ENCODE measurements at regions not wholly inside any gene's neighbourhood (a gene's known extent, or its start where the extent isn't known, plus 50 kb on each side); places are given as distances from the start of the nearest gene placed in this dataset.

DNA sequence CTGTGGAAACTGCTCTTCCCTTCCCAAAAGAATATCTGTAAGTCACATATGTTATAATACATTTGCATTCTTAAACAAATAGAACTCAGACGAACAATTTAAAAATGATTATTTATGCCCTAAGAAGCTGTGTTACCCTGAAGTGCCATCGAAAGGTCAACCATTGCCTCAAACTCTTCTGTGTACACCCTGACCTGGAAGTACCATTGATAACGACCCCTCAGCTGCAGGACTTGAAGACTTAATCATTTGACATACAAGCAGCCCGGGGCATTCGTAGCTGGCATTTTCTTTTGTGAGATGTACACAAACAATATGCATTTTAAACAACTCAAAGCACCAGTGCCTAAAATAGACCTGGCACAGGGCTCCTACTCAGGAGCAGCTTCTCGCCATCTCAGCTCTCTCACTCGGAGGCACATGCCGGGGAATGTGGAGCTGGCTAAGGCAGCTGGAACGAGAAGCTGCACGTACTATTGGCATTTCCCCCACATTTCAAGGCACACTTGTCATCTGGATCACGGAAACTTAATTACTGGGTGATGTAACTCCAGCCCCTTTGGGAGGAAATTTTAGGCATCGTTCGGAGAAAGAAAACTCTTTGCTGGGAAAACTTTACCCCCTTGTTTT, 170.0 kb upstream of the GALNT5 start:
- Mint-ChIP-seq H3K27me3 (no peaks in the 10 kb centered on the region), H3K4me1 (no peaks in the 10 kb centered on the region), H3K9me3 (no peaks in the 10 kb centered on the region), H3K36me3 (ENCODE audit: low read depth) (no peaks in the 10 kb centered on the region), H3K27ac (no peak overlapping the region), H3K4me3 (no peak overlapping the region)
- POLR2A ChIA-PET: no interaction called here
- CTCF ChIA-PET: no interaction called here
- no peak for DNase-seq

DNA sequence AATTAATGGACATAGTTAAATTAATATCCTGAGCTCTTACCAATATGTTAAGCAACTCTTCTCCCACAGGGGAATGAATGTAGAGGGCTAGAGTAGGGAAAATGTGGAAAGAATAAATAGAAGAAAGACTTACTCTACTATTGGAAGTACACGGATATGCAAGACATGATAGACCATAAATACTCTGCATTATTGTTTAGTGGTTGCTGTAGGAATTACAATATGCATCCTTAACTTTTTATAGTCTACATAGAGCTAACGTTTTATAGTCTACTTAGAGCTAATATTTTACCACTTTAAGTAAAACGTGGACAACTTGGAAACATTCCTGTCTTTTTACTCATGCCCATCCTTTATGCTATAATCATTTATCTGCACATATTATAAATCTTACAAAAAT, 163.8 kb upstream of the GALNT5 start:
- no peak for DNase-seq
- H3K27ac Mint-ChIP-seq: no peak overlapping the region
- H3K27me3 Mint-ChIP-seq: no peaks in the 10 kb centered on the region
- POLR2A ChIA-PET: no interaction called here
- no peaks in the 10 kb centered on the region for H3K36me3 Mint-ChIP-seq (ENCODE audit: low read depth)
- H3K9me3 Mint-ChIP-seq: no peaks in the 10 kb centered on the region
- CTCF ChIA-PET: no interaction called here
- H3K4me3 Mint-ChIP-seq: no peak overlapping the region
- no peaks in the 10 kb centered on the region for H3K4me1 Mint-ChIP-seq

DNA sequence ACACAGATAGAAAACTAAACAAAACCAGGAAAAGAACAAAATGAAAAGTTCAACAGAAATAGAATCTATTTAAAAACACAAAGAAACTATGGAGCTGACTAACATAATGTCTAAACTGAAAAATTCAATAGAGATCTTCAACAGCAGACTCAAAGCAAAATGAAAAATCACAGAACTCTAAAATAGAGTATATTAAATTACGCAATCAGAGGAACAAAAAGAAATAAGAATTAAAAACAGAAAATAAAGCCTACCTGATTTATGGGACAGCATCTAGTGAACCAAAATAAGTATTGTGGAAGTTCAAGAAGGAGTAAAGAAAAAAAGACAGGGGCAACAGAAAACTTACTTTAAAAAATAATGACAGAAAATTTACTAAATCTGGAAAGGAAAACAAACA, 152.1 kb upstream of the GALNT5 start:
- no peak overlapping the region for H3K27ac Mint-ChIP-seq
- no peaks in the 10 kb centered on the region for H3K36me3 Mint-ChIP-seq (ENCODE audit: low read depth)
- DNase-seq: no peak
- POLR2A ChIA-PET: no interaction called here
- CTCF ChIA-PET: interaction anchor here (0.6 kb wide), 1 partner anchor 1281 kb away, joined by 3 read pairs; no protein-coding TSS in a partner anchor
- peaks cover 4% of the 10 kb centered on the region for H3K9me3 Mint-ChIP-seq
- H3K4me3 Mint-ChIP-seq: no peak overlapping the region
- H3K27me3 Mint-ChIP-seq: no peaks in the 10 kb centered on the region
- no peaks in the 10 kb centered on the region for H3K4me1 Mint-ChIP-seq

DNA sequence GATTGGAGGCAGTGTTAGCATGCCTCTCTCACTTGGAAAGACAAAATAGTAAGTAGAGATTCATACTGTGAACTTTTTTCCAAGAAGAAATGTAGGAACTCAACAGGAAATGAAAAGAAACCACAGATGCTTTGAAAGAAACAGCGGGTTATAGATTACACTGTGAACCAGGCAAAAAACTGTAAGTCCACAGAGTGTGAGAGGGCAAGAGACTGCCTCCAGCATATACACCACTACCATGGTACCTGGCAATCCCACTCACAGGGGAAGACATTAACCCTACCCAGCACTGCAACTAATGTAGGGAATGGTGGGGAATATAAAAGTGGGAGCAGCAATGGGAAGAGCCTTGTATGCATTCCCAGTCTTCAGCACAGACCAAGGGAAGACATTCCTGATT, 150.6 kb upstream of the GALNT5 start:
- Mint-ChIP-seq H3K27ac (no peak overlapping the region), H3K9me3 (peaks cover under 1% of the 10 kb centered on the region), H3K27me3 (no peaks in the 10 kb centered on the region), H3K36me3 (ENCODE audit: low read depth) (no peaks in the 10 kb centered on the region), H3K4me3 (no peak overlapping the region), H3K4me1 (no peaks in the 10 kb centered on the region)
- ChIA-PET POLR2A (no interaction called here), CTCF (no interaction called here)
- DNase-seq: no peak

DNA sequence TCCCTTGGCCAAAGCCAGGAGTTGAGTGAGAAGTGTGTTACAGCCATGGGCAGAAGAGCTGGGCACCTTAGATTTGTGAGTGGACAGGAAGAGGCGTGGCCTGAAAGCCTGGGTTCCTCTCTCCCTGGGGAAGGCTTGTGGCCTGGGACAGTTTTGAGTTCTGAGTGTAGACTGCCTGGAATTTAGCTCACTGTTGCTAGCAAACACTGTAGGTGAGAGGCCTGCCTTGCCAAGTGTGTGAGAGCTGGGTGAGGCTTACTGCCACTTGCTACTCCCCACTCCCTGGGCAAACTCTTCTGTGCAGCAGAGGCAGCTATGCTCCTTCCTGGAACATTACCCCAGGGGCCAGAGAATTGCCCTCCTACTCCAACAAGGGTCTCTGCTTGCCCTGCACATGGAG, 150.0 kb upstream of the GALNT5 start:
- H3K4me1 Mint-ChIP-seq: no peaks in the 10 kb centered on the region
- no peak overlapping the region for H3K27ac Mint-ChIP-seq
- H3K27me3 Mint-ChIP-seq: no peaks in the 10 kb centered on the region
- H3K4me3 Mint-ChIP-seq: no peak overlapping the region
- no peak for DNase-seq
- H3K9me3 Mint-ChIP-seq: no peaks in the 10 kb centered on the region
- ChIA-PET CTCF (no interaction called here), POLR2A (no interaction called here)
- H3K36me3 Mint-ChIP-seq (ENCODE audit: low read depth): no peaks in the 10 kb centered on the region

DNA sequence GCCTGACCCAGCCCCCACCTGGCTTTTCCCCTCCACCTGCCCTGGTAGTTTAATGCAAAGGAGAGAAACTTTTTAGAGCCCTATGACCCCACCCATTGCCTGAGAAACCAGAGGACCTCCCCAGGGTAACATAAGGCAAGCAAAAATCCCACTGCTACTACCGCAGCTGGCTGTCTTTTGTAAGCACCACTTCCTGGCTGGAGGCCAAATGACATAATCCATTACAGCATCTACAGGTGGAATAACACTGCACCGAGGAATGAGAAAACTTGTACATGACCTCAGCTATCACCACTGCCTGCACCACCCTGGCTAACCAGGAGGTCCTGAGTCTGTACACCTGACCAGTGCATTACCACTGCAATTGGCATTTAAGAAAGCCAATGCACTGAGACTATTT, 149.6 kb upstream of the GALNT5 start:
- H3K27me3 Mint-ChIP-seq: no peaks in the 10 kb centered on the region
- H3K4me3 Mint-ChIP-seq: no peak overlapping the region
- no peaks in the 10 kb centered on the region for H3K4me1 Mint-ChIP-seq
- no peaks in the 10 kb centered on the region for H3K9me3 Mint-ChIP-seq
- ChIA-PET POLR2A (no interaction called here), CTCF (no interaction called here)
- H3K36me3 Mint-ChIP-seq (ENCODE audit: low read depth): no peaks in the 10 kb centered on the region
- DNase-seq: no peak
- H3K27ac Mint-ChIP-seq: no peak overlapping the region

DNA sequence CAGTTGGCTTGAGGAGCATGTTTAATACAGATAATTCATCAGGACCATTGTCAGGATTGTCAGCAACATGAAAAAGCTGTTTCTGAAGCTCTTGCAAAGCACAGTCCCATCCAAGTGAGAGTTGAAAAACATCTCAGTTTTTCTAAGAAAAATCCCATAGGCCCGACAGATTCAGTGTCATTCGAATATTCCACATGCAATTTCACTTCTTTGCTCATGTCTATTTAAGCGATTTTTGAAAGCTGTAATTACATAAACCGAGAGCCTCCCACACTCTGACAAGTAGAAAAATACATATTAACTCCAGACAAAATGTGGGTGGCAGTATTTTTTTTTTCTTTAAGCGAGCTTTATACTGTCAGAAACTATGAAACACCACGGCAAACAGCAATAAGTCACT, 134.7 kb upstream of the GALNT5 start:
- no peak for DNase-seq
- Mint-ChIP-seq H3K36me3 (ENCODE audit: low read depth) (no peaks in the 10 kb centered on the region), H3K27ac (no peak overlapping the region), H3K27me3 (no peaks in the 10 kb centered on the region), H3K4me3 (no peak overlapping the region), H3K4me1 (no peaks in the 10 kb centered on the region), H3K9me3 (no peaks in the 10 kb centered on the region)
- ChIA-PET POLR2A (no interaction called here), CTCF (no interaction called here)

DNA sequence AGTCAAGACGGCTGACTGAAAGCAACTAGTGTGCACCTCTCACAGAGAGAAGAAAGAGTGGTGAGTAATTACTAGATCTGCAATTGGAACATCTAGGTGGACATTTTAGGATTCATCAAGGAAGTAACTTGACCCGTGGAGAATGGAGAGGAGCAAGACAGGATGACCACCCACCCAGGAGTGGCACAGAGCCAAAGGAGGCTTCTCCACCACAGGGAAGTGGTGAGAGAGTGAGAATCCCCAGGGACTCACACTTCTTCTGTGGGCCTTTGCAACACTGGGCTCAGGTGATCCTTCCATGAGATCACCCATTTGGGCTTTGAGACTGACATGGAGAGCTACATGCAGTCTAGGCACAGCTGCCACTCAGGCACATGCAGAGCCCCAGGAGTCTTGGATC, 132.8 kb upstream of the GALNT5 start:
- Mint-ChIP-seq H3K27me3 (peaks cover 4% of the 10 kb centered on the region), H3K9me3 (no peaks in the 10 kb centered on the region), H3K27ac (no peak overlapping the region), H3K4me1 (no peaks in the 10 kb centered on the region), H3K4me3 (no peak overlapping the region), H3K36me3 (ENCODE audit: low read depth) (no peaks in the 10 kb centered on the region)
- CTCF ChIA-PET: no interaction called here
- POLR2A ChIA-PET: no interaction called here
- DNase-seq: no peak

DNA sequence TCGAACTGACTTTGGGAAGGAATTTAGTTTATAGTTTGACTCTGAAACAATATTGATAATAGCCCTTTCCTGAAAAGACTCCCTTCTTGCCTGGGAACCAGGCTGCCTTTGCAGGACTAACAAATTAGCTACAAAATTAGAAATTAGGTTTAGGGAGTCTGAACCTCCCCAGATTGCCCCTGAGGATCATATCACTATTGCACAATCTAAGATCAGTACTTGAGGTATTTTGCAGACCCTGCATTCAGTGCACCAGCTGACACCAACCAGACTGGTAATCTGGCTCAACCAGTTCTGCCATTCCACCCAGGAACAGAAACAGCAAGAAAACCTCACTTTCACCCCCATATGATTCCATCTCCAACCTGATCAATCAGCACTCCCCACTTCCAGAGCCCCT, 131.8 kb upstream of the GALNT5 start:
- POLR2A ChIA-PET: no interaction called here
- Mint-ChIP-seq H3K27ac (no peak overlapping the region), H3K4me3 (no peak overlapping the region), H3K36me3 (ENCODE audit: low read depth) (no peaks in the 10 kb centered on the region), H3K4me1 (no peaks in the 10 kb centered on the region), H3K27me3 (peaks cover 6% of the 10 kb centered on the region), H3K9me3 (no peaks in the 10 kb centered on the region)
- DNase-seq: no peak
- CTCF ChIA-PET: no interaction called here

DNA sequence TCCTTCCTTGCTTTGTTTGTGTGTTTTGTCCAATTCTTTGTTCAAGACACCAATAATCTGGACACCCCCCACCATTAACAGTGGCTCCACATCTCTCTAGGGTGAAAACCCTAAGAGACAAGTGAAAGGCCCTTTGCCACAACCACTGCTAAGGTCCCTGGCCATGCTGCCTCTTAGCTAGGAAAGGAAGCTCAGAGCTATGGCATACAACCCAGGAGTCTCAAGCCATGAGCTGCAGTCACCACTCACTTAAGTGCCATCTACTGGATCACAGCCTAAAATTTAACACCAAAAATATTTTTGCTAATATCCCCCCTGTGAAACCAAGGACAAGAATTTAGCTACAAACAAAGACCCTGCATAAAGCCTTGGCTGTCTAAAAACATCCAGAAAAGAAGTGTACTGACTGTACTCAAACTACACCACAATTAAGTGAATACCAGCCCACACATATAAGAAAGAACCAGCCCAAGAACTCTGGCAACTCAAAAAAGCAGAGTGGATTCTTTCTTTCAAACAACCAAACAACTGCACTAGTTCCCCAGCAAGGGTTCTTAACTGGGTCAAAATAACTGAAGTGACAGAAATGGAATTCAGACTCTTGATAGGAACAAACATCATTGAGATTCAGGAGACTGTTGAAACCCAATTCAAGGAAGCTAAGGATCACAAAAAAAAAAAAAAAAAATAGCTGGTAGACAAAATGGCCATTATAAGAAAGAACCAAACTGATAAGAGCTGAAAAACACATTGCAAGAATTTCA, 130.1 kb upstream of the GALNT5 start:
- Mint-ChIP-seq H3K27ac (no peak overlapping the region), H3K36me3 (ENCODE audit: low read depth) (no peaks in the 10 kb centered on the region), H3K4me1 (no peaks in the 10 kb centered on the region), H3K4me3 (no peak overlapping the region), H3K9me3 (no peaks in the 10 kb centered on the region), H3K27me3 (peaks cover 6% of the 10 kb centered on the region)
- ChIA-PET CTCF (no interaction called here), POLR2A (no interaction called here)
- DNase-seq: no peak

DNA sequence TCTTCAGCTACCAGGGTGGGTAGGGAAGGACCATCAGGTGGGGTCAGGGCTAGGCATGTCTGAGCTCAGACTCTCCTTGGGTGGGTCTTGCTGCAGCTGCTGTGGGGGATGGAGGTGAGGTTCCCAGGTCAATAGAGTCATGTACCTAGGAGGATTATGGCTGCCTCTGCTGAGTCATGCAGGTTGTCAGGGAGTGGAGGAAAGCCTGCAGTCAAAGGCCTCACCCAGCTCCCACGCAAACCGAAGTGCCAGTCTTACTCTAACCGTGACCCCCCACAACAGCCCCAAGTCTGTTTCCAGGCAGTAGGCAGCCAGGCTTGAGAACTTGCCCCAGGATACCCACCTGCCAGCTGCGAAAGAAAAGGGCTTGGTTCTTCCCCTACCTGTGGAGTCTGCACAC, 113.6 kb upstream of the GALNT5 start:
- no peak overlapping the region for H3K4me3 Mint-ChIP-seq
- CTCF ChIA-PET: no interaction called here
- H3K27me3 Mint-ChIP-seq: peaks cover 9% of the 10 kb centered on the region
- H3K27ac Mint-ChIP-seq: no peak overlapping the region
- no peaks in the 10 kb centered on the region for H3K4me1 Mint-ChIP-seq
- POLR2A ChIA-PET: no interaction called here
- no peak for DNase-seq
- no peaks in the 10 kb centered on the region for H3K36me3 Mint-ChIP-seq (ENCODE audit: low read depth)
- no peaks in the 10 kb centered on the region for H3K9me3 Mint-ChIP-seq

DNA sequence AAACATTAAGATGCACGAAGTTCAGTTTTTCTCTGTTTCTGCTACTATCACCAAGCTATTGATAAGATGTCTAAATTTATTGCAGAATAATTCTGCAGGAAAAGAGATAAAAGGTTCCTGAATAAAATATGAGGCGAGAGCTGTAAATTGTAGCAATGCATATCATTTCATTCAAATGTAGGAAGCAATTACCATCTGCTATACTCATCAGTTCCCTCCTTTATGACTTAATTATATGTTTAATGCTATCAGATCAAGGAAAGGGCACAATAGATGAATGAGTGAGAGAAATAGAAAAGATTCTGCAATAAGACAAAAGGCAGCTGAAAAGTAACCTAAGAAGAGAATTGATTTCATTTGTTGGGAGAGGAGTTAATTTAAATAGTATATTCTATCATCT, 108.2 kb upstream of the GALNT5 start:
- no peak overlapping the region for H3K27ac Mint-ChIP-seq
- H3K9me3 Mint-ChIP-seq: no peaks in the 10 kb centered on the region
- no peak for DNase-seq
- CTCF ChIA-PET: interaction anchor here (0.9 kb wide), 1 partner anchor 11 kb away, joined by 3 read pairs; no protein-coding TSS in a partner anchor
- no peaks in the 10 kb centered on the region for H3K4me1 Mint-ChIP-seq
- H3K4me3 Mint-ChIP-seq: no peak overlapping the region
- H3K36me3 Mint-ChIP-seq (ENCODE audit: low read depth): no peaks in the 10 kb centered on the region
- peaks cover 5% of the 10 kb centered on the region for H3K27me3 Mint-ChIP-seq
- POLR2A ChIA-PET: no interaction called here

DNA sequence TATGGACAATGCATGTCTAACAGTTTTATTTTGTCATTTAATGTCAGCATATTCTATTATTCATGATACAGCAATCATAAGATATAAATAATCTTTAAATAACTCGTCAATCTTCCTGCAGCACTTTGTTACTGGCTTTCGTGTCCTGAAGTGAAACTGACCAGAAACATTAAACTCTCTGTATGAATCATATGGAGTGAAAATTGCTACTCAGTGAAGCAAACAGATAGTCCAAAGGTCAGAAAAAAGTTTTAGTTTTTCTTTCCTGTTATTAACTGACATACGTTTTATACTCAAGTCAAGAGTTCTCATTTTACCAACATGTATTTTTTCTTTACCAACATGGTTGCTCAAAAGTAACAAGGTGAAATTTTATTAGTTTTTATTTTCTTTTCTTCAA, 106.8 kb upstream of the GALNT5 start:
- H3K27ac Mint-ChIP-seq: no peak overlapping the region
- DNase-seq: no peak
- no peaks in the 10 kb centered on the region for H3K36me3 Mint-ChIP-seq (ENCODE audit: low read depth)
- POLR2A ChIA-PET: no interaction called here
- no peaks in the 10 kb centered on the region for H3K9me3 Mint-ChIP-seq
- H3K4me3 Mint-ChIP-seq: no peak overlapping the region
- CTCF ChIA-PET: no interaction called here
- H3K4me1 Mint-ChIP-seq: no peaks in the 10 kb centered on the region
- H3K27me3 Mint-ChIP-seq: peaks cover 5% of the 10 kb centered on the region

DNA sequence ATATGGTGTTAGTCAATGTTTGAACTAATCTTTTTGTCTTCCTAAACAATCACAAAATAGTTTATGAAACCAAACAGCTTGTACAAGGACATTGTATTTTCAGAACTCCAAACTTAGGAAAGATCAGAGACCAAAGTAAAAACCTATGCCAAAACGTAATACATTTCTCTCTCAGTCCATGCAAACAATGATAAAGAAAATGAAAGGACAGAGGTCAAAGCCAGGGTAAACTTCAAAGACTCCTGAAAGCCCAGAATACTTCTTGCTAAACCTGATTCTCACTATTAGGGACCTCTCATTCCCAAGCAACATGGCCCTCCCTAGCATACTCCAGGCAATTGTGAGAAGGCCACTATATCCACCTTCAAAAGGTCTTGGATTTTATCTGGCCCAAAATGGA, 105.1 kb upstream of the GALNT5 start:
- POLR2A ChIA-PET: no interaction called here
- Mint-ChIP-seq H3K27ac (no peak overlapping the region), H3K4me1 (no peaks in the 10 kb centered on the region), H3K9me3 (no peaks in the 10 kb centered on the region), H3K27me3 (peaks cover 7% of the 10 kb centered on the region), H3K36me3 (ENCODE audit: low read depth) (no peaks in the 10 kb centered on the region), H3K4me3 (no peak overlapping the region)
- no peak for DNase-seq
- CTCF ChIA-PET: no interaction called here

Data from activated CD4-positive, alpha-beta T cell treated with anti-CD3 and anti-CD28 coated beads, Interleukin-2, amount 10 ng/mL, durations not matched to agents 7 days and 5 days (primary cell).